IPS DF 4.7 (cell line): ENCODE measurements at regions not wholly inside any gene's neighbourhood (a gene's known extent, or its start where the extent isn't known, plus 50 kb on each side); places are given as distances from the start of the nearest gene placed in this dataset.

Source experiments
- DNase-seq: peaks from one replicate; pipeline ENCODE4 v3.0.0-alpha.2; 2013; ENCODE audit warnings: low spot score; ENCODE audit errors: extremely low read depth

DNA sequence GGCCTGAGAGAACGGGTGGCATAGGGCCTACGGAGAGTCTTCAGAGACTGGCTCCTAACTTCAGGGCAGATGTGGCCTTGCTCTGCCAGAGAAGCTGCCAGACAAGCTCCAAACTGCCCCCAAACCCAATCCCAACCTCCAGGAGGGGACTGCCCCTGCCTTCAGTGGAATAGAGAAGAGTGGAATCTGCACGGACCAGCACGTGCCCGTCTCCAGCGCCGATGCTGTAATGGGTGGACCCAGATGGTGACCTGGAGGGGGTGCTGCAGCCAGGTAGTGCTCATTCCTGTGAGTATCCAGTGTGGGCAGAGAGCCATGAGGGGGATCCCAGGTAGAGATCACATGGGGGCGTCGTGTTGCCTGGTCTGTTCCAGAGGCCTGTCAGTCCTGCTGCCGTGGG is 73.2 kb upstream of the NKX1-1 start:
- DNase-seq: no peak

DNA sequence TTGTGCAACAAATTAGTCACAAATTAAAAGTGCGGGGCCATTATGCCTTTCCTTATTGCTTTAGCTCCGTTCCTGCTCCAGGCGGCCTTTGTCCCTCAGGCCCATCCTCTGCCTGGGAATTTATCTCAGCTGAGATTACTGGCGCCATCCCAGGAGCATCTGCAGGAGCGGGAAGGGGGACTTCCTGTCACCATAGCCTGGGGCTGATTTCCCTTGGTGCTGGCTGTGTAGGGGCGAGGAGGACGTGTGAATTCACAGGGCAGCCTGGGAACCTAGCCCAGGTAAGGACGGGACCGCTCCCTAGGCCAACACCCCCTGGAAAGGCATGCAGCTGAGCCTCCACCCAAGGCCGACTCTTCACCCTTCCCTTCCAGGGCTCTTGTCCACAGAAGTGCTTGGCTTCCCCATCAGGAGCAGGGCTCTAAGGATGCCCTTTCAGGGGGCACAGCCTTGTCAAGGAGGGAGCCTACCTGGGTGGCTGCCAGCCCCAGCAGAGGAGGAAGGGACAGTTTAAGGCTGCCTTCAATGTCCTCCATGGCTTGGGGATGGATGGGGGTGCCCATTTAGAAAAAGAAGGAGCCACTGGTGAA is 72.6 kb upstream of the NKX1-1 start:
- DNase-seq: no peak

DNA sequence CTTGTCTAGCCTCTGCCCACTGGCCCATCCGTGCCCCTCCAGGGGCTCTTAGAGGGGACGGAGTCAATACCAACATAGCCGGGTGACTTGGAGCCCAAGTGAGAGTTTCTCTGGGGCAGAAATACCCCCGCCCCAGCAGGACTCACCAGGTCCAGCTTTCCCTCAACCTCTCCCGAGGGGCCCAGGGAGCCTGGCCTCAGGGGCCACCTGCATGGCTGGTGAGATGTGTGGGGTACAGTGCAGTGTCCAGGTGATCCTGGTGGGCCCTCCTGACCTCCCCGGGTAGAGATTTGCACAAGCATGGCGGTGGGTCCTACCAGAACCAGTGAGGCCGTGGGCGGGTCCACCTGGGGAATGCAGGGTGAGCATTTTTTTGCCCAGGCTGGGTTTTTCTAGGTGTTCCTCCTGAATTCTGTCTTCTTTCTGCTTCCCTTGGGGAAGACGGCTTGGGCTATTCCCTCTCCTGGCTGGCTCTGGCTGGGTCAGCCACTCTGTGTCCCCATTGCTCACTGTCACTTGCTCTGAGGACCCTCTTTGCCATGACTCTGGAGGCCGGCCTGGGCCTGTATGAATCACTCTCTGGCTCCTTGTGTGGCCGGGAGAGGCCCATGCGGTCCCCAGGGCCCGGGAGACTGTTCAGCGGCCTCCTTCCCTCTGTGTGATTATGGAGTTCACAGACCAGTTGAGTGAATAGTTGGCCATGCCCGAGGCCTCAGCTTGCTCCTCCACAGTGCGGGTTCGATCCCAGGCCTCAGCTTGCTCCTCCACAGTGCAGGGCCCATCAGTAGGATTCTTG is 71.0 kb upstream of the NKX1-1 start:
- DNase-seq: no peak

- DNase-seq: no peak
Measured at GRCh38 chr4:1476140-1476513, 69.9 kb upstream of the NKX1-1 start.

GRCh38 chr4:1475277-1476139 is 69.3 kb upstream of the NKX1-1 start:
- DNase-seq: no peak

DNA sequence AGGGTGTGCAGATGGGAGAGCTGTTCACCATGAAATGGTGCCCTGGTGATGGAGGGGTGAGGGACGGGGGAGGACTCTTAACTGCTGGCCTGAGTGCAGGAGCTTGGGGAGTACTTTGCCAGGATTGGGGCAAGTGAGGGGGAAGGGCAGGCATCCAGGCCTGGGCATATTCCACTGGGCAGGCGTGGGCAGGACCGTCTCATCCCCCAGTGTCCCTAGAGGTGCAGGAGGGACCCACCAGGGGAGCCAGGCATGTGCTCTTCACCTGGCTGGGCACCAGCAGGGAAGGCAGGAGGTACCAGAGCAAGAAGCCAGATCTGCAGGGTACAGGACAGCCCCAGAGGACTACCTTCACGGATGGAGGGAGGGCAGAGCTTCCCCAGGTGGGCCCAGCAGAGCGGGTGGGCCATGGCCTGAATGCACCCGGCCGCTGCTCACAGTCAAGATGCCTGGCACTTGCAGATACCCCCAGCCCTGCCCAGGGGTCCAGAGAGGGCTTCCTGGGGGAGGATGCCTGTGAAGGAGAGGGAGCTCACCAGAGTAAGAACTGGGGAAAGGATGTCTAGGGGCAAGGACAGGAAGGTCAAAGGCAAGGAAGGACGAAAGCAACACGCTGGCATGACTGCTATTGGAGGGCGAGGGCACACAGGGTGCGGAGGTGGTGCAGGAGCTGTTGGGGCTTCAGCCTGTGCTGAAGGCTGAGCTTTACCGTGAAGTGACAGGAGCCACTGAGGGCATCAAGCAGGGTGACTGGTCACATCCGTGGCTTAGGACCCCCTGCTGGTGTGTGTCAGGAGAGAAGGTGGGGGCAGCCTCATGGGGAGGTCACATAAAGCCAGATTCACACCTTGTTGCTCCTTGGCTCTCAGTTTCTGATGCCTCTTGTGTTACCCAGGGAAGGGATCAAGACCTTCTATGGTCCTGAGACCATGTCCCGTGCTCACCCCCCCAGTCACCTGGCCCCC is 68.2 kb upstream of the NKX1-1 start:
- no peak for DNase-seq

- DNase-seq: no peak
Measured at GRCh38 chr4:1473718-1474117, 67.5 kb upstream of the NKX1-1 start.

DNA sequence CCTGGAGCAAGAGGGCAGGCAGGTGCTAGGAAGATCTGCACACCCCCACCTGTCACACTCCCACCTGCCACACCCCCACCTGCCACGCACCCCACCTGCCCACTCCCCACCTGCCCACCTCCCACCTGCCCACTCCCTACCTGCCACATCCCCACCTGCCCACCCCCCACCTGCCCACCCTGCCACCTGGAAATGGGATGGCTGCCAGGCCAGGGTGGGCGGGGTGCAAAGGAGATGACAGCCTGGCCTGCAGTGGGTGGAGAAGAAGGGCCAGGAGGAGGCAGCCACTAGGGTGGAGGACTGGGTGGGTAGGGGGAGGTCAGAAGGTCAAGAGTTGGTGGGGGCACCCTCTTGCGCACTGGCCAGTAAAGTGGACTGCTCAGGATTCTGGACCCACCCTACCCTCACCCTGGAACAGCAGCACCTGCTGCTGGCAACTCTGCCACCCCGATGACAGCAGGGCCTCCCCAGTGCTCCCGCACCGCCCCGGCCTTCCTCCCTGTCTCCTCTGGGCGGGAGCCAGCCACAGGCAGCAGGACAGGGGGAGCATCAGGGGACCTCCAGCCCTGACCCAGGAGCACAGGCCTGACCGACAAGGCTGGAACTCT is 66.8 kb upstream of the NKX1-1 start:
- no peak for DNase-seq

- DNase-seq: no peak
Measured at GRCh38 chr4:1472148-1472797, 66.0 kb upstream of the NKX1-1 start.

GRCh38 chr4:1471443-1472147 is 65.4 kb upstream of the NKX1-1 start:
- DNase-seq: no peak

DNA sequence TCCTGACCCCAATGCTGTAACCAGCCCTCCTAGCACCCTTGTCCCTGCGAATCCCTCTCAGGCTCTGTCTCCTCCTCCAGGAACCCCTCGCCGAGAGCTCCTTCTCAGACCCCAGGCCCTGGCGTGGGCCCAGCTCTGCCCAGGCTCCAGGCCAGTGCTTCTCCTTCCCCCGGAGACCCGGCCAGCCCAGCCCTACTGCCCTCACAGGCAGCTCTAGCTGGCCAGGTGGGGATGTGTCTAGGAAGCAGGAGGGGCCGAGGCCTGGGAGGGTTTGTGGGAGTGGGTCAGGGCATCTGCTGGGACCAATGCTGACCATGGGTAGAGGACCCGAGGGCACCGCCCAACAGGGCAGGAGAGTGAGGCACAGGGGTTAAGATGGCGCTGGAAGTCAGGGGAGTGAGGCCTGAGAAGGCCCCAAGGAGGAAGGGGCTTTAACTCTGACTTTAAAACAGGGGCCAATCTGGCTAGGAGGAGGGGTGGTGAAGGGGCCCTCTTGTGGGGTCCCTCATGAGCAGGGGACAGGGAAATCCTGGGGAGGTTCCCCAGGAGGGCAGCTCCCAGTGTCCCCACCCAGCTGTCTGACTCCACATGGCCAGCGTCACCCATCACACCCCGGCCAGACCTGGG is 64.7 kb upstream of the NKX1-1 start:
- DNase-seq: no peak

- no peak for DNase-seq
Measured at GRCh38 chr4:1470393-1470670, 64.1 kb upstream of the NKX1-1 start.

DNA sequence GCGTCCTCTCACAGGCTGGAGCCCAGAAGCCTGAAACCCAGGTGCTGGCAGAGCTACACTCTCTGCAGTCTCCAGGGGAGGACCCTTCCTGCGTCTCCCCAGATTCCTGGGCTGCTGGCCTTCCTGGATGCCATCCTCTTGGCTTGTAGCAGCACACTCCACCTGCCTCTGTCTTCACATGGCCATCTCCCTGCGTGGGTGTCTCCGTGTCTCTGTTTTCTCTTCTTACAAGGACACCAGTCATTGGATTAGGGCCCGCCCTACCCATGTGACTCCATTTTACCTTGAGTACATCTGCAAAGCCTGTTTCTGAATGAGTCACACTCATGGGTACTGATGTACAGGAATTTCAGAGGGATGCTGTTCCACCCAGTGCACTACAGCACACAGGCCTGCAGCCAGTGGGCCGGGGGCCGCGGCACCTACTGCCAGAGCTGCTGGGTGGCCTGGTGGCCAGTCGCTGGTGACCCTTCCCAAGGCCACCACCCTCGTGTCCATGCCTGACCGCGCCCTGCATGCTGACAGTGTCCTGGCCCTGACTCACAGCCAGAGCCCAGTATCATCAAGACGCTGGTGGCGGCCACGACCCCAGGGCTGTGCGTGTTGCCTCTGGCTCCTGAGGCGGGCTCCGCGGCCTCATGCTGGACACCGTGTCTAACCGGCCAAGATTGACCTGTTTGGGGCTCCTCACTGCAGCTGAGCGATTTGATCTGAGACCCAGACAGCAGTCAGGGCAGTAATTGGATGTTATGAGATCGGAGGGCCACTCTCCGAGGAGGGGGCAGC is 63.6 kb upstream of the NKX1-1 start:
- no peak for DNase-seq

DNA sequence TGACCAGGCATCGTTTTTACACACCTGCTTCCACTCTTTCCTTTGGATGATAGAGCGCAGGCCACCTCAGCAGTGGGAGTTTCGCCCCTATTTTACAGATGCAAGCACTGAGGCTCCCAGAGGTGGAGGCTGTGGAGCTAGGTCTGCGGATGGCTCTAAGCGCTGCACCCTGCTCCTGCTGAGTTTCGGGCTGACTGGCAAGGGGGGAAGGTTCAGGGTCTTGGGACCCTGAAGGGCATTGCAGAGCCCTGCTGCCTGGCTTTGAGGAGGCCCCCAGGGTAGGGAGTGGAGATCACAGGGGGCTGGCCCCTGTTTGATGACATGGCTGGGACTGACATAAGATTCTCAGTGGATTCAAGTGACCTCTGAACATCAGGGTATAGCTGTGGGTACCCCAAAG is 62.8 kb upstream of the NKX1-1 start:
- no peak for DNase-seq

GRCh38 chr4:1467581-1468458 is 61.6 kb upstream of the NKX1-1 start:
- DNase-seq: no peak

- DNase-seq: no peak
Measured at GRCh38 chr4:1466863-1467165, 60.6 kb upstream of the NKX1-1 start.

- DNase-seq: no peak
Measured at GRCh38 chr4:1466034-1466862, 60.0 kb upstream of the NKX1-1 start.
